ENCODE measurements at regions not wholly inside any gene's neighbourhood (a gene's known extent, or its start where the extent isn't known, plus 50 kb on each side); places are given as distances from the start of the nearest gene placed in this dataset.
A peak's percentile ranks its signal among the peaks of the same experiment; 100 is the strongest.

DNA sequence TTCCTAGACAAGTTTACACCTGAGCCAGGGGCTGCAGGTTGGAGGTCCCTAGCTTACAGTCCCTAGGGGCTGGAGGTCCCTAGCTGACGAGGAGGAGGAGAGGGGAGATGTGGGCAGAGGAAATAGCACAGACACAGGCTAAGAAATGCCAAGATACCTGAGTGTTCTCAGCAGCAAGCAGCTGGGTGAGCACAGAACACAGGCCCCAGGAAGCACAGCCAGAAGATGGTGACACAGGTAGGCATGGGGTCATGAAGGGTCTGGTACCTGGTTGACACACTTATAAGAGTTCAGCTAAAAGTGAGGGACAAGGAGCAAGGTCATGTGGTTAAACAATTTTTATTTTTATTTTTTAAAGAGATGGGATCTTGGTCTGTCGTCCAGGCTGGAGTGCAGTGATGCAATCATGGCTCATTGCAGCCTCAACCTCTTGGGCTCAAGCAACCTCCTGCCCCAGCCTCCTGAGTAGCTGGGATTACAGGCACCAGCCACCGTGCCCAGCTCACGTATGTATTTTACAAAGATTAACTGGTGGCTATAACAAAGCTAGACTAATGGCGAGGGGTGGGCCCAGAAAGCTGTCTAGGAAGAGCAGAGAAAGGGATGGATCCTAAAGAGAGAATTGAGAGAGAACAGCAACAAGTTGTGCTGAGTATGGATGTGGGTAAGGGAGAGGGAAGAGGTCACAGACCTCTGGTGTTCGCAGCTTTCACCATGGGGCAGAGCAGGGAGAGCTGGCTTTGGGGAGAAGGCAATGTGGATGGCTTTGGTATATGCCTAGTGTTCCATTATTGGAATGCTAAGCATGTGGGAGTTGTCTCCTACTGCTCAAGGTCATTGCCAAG, 140.3 kb upstream of the KLF14 start:
- TF ChIP-seq, protein P1, sequence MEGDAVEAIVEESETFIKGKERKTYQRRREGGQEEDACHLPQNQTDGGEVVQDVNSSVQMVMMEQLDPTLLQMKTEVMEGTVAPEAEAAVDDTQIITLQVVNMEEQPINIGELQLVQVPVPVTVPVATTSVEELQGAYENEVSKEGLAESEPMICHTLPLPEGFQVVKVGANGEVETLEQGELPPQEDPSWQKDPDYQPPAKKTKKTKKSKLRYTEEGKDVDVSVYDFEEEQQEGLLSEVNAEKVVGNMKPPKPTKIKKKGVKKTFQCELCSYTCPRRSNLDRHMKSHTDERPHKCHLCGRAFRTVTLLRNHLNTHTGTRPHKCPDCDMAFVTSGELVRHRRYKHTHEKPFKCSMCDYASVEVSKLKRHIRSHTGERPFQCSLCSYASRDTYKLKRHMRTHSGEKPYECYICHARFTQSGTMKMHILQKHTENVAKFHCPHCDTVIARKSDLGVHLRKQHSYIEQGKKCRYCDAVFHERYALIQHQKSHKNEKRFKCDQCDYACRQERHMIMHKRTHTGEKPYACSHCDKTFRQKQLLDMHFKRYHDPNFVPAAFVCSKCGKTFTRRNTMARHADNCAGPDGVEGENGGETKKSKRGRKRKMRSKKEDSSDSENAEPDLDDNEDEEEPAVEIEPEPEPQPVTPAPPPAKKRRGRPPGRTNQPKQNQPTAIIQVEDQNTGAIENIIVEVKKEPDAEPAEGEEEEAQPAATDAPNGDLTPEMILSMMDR (IDR thresholded peaks at IDR 0.05; ENCODE audit: extremely low read depth, missing control alignments): no peak
- DNase-seq (ENCODE audit: low spot score): no peak

DNA sequence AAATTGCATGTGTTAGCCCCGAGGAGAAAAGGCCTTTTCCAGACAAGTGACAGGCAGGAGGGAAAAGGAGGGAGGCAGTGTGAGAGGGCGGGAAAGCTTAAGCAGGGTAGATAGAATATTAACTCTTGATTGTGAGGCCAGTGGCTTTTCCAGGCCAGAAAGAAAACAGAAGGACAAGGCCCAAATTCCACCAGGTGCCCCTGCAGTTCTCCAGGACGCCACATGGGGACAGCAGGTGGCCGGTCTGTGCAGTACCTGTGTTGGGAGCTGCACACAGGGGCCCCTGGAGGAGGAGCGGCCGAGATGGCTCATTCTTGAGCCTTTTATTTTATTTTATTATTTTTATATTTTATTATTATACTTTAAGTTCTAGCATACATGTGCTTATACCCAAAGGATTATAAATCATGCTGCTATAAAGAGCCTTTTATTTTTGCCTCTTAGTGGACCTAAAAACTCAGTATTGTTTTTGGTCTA, 141.3 kb upstream of the KLF14 start:
- TF ChIP-seq, protein P1 (IDR thresholded peaks at IDR 0.05; ENCODE audit: extremely low read depth, missing control alignments): peak; percentile 75
- DNase-seq (ENCODE audit: low spot score): peak; percentile 58

DNA sequence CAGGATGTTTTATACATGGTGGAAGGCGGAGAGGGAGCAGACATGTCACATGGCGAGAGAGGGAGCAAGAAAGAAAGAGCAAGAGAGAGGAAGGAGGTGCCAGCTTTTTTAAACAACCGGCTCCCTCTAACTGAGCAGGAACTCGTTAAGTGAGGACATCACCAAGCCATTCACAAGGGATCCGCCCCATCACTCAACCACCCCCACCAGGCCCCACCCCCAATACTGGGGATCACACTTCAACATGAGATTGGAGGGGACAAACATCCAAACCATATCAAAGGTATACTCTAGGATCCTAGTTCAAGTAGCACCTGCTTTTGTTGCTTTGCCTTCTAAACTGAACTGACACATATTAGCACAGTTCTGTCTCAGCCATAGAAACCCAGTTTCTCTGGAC, 141.9 kb upstream of the KLF14 start:
- no peak for DNase-seq (ENCODE audit: low spot score)
- TF ChIP-seq, protein P1 (IDR thresholded peaks at IDR 0.05; ENCODE audit: extremely low read depth, missing control alignments): no peak

DNA sequence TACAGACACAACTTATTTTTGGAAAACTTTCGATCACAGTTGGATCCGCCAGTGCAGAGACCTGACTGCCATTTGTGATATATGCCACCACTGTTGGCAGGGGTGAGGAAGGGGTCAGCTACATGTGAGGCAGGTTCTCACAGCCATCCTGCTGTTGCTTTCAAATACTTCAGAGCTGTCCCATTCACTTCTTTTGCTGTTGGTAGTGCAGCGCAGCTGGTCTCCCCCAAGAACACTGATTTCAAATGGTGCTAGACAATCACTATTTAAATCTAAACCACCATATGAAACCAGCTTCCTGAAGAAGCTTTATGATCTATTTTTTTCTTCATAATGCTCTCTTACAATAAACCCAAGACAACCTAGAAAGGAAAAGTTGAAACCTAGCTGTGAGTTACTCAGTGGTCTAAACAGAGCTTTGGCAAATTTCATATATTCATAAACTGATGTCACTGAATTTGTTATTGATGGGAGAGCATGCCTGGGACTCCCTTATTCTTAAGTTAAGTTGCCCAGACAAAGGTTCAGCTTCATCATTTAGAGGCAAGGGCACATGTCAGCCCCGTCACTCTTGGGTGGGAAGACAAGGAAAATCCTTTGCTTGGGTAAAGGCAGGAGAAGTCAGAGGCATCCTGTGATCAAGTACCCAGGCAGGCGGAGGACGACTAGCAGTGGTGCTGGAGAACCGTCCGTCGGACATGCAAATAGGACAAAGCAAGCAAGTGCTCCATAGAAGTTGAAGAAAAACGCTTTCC, 143.4 kb upstream of the KLF14 start:
- TF ChIP-seq, protein P1 (IDR thresholded peaks at IDR 0.05; ENCODE audit: extremely low read depth, missing control alignments): no peak
- DNase-seq (ENCODE audit: low spot score): no peak

DNA sequence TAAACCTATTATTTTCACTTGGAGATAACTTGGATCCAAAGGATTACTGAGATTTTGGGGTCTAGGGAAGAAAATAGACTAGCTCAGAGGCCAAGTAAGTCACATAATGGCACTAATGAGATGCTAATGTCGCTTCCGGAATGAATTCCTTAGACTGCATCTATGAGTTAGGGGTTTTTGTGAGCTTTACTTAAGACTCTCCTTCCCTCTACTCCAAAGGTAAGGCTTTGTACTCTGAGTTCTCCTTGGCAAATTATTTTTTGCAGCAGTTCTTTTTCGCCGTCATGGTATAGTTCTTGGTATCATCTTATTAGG, 143.9 kb upstream of the KLF14 start:
- TF ChIP-seq, protein P1 (IDR thresholded peaks at IDR 0.05; ENCODE audit: extremely low read depth, missing control alignments): no peak
- no peak for DNase-seq (ENCODE audit: low spot score)

DNA sequence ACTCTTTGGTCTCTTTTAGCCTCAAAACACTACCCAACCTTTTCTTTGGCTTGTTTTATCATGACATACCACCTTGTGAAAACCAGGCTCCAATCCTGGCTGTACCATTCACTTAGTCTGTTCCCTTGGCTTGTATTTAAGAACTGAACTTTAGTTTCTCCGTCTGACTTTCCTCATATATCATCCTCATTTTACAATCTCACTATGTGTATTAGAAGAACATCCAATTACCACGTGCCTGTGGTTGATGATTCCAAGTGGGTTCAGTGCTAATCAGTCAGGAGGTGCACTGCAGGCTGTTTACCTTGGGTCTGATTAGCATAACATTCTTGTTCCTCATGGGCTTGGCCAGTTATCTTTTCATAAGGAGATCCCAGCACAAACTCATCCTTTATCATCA, 144.8 kb upstream of the KLF14 start:
- TF ChIP-seq, protein P1 (IDR thresholded peaks at IDR 0.05; ENCODE audit: extremely low read depth, missing control alignments): no peak
- no peak for DNase-seq (ENCODE audit: low spot score)

DNA sequence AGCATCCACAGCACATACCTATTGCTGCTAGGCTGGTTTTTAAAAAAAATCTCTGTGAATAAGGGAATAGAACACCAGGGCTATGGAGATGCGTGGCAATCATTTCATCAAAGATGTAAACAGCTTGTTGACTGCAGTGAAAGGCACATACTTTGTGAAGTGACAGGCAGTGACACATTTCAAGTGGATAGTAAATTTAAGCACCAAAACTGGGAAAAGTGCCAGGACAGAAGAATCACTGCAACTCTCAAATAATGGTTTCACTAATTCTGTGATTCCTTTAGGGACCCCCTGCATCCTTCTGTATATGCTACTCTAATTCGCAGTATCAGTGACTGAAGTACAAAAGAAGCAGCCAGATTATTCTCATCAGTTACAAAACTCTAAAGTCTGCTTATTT, 145.2 kb upstream of the KLF14 start:
- DNase-seq (ENCODE audit: low spot score): no peak

More for the DNA sequence above, 145.2 kb upstream of the KLF14 start:
- TF ChIP-seq, protein P1 (IDR thresholded peaks at IDR 0.05; ENCODE audit: extremely low read depth, missing control alignments): no peak

Data from GM20000 (cell line).